Omental fat pad (tissue), 3 donors: ENCODE measurements at regions not wholly inside any gene's neighbourhood (a gene's known extent, or its start where the extent isn't known, plus 50 kb on each side); places are given as distances from the start of the nearest gene placed in this dataset.

Source experiments
- ATAC-seq: fragments of 150-250 bp; one replicate; pipeline ENCODE4 v1.9.1; 2016; ENCODE audit warnings: mild to moderate bottlenecking, moderate library complexity; ENCODE audit not compliant: low FRiP score
- DNase-seq: peaks from one replicate; pipeline ENCODE4 v3.0.0-alpha.2; 2019; ENCODE audit warnings: low spot score
- CTCF ChIP-seq, 3 donors: fragments of 450-650 bp; IDR thresholded peaks; one replicate each; pipeline ENCODE4 v1.5.1; 2016 to 2017; ENCODE audit warnings: antibody characterized with exemption in 3 of 3, mild to moderate bottlenecking in 3 of 3, moderate library complexity in 2 of 3

GRCh38 chr18:70671889-70672565 is 383.2 kb downstream of the SOCS6 start:
- no peak for TF ChIP-seq CTCF (IDR thresholded peaks at IDR 0.05)
- no peak for DNase-seq
- ATAC-seq, result no peak

GRCh38 chr18:70666936-70667335 is 378.1 kb downstream of the SOCS6 start:
- ATAC-seq (no peak), DNase-seq (no peak)
- TF ChIP-seq CTCF (IDR thresholded peaks at IDR 0.05), result no peak

- DNase-seq, result no peak
- no peak for TF ChIP-seq CTCF (IDR thresholded peaks at IDR 0.05)
- ATAC-seq, result no peak
Observed at GRCh38 chr18:70663141-70663540, 374.3 kb downstream of the SOCS6 start.

GRCh38 chr18:70662588-70662987 is 373.7 kb downstream of the SOCS6 start:
- ATAC-seq, result no peak
- no peak for TF ChIP-seq CTCF (IDR thresholded peaks at IDR 0.05)
- DNase-seq, result no peak

GRCh38 chr18:70659036-70659925 is 370.4 kb downstream of the SOCS6 start:
- TF ChIP-seq CTCF (IDR thresholded peaks at IDR 0.05), result no peak
- DNase-seq (no peak), ATAC-seq (no peak)

GRCh38 chr18:70653671-70654070 is 364.8 kb downstream of the SOCS6 start:
- no peak for TF ChIP-seq CTCF (IDR thresholded peaks at IDR 0.05)
- DNase-seq, result no peak
- ATAC-seq, result no peak
